ENCODE measurements at regions not wholly inside any gene's neighbourhood (a gene's known extent, or its start where the extent isn't known, plus 50 kb on each side); places are given as distances from the start of the nearest gene placed in this dataset.

GRCh38 chr15:31513178-31513577 lies 186.5 kb downstream of the KLF13 start:
- no peak for DNase-seq

GRCh38 chr15:31516440-31516839 lies 189.8 kb downstream of the KLF13 start:
- DNase-seq, result no peak

GRCh38 chr15:31516874-31517273 lies 190.2 kb downstream of the KLF13 start:
- DNase-seq, result no peak

GRCh38 chr15:31517711-31518110 lies 191.1 kb downstream of the KLF13 start:
- DNase-seq, result no peak

GRCh38 chr15:31522028-31522427 lies 195.4 kb downstream of the KLF13 start:
- no peak for DNase-seq

- no peak for DNase-seq
These were observed 196.5 kb downstream of the KLF13 start for GRCh38 chr15:31523027-31523654.

- DNase-seq, result no peak
These were observed 197.0 kb downstream of the KLF13 start for GRCh38 chr15:31523655-31524049.

GRCh38 chr15:31525185-31525695 lies 198.6 kb downstream of the KLF13 start:
- no peak for DNase-seq

GRCh38 chr15:31525988-31526665 lies 199.5 kb downstream of the KLF13 start:
- DNase-seq, result no peak

- DNase-seq, result no peak
These were observed 200.5 kb downstream of the KLF13 start for GRCh38 chr15:31526916-31527690.

GRCh38 chr15:31528846-31529245 lies 202.2 kb downstream of the KLF13 start:
- DNase-seq, result no peak

- DNase-seq, result no peak
These were observed 211.3 kb downstream of the KLF13 start for GRCh38 chr15:31537770-31538592.

- no peak for DNase-seq
These were observed 214.0 kb downstream of the KLF13 start for GRCh38 chr15:31540633-31541032.

- no peak for DNase-seq
These were observed 217.7 kb downstream of the KLF13 start for GRCh38 chr15:31544361-31544760.

GRCh38 chr15:31545257-31545656 lies 218.6 kb downstream of the KLF13 start:
- DNase-seq, result no peak

- no peak for DNase-seq
These were observed 223.8 kb downstream of the KLF13 start for GRCh38 chr15:31550211-31550977.

GRCh38 chr15:31551323-31551722 lies 224.7 kb downstream of the KLF13 start:
- DNase-seq, result no peak

GRCh38 chr15:31552482-31553099 lies 226.0 kb downstream of the KLF13 start:
- no peak for DNase-seq

GRCh38 chr15:31554261-31554660 lies 227.6 kb downstream of the KLF13 start:
- no peak for DNase-seq

GRCh38 chr15:31555022-31555421 lies 228.4 kb downstream of the KLF13 start:
- DNase-seq, result no peak

- DNase-seq, result no peak
These were observed 230.0 kb downstream of the KLF13 start for GRCh38 chr15:31556494-31557150.

Data from CD4-positive, alpha-beta T cell treated with Interleukin-6 for 4 hours (primary cell).